H9 (cell line): ENCODE measurements at regions not wholly inside any gene's neighbourhood (a gene's known extent, or its start where the extent isn't known, plus 50 kb on each side); places are given as distances from the start of the nearest gene placed in this dataset.
A peak's percentile ranks its signal among the peaks of the same experiment; 100 is the strongest.

Source experiments
- DNase-seq: peaks from one replicate; pipeline ENCODE4 v3.0.0-alpha.2; 2017
- H2AFZ ChIP-seq: one replicate; pipeline ENCODE4 v1.6.1; 2013; ENCODE audit warnings: mild to moderate bottlenecking, low read length, control low read depth, moderate library complexity
- H2AK5ac ChIP-seq: 2 replicates; pipeline ENCODE4 v1.6.1; 2013; ENCODE audit warnings: low read length, control low read depth, mixed read lengths; ENCODE audit not compliant: insufficient read length
- H2BK120ac ChIP-seq: one replicate; pipeline ENCODE4 v1.6.1; 2013; ENCODE audit warnings: low read depth, mild to moderate bottlenecking, low read length, control low read depth, inconsistent platforms; ENCODE audit not compliant: poor library complexity, severe bottlenecking
- H2BK12ac ChIP-seq: 2 replicates; pipeline ENCODE4 v1.6.1; 2013; ENCODE audit warnings: low read length, control low read depth, mixed read lengths, low read depth; ENCODE audit not compliant: insufficient read length
- H2BK15ac ChIP-seq: 2 replicates; pipeline ENCODE4 v1.6.1; 2013; ENCODE audit warnings: low read depth, low read length, control low read depth
- H2BK20ac ChIP-seq: one replicate; pipeline ENCODE4 v1.6.1; 2013; ENCODE audit warnings: low read depth, mild to moderate bottlenecking, low read length, control low read depth, inconsistent platforms; ENCODE audit not compliant: poor library complexity, severe bottlenecking
- H2BK5ac ChIP-seq: 2 replicates; pipeline ENCODE4 v1.6.1; 2013; ENCODE audit warnings: low read length, control low read depth, mixed read lengths; ENCODE audit not compliant: insufficient read length
- H3K14ac ChIP-seq: 2 replicates; pipeline ENCODE4 v1.6.1; 2013; ENCODE audit warnings: low read length, control low read depth; ENCODE audit not compliant: insufficient read depth
- H3K18ac ChIP-seq: 2 replicates; pipeline ENCODE4 v1.6.1; 2013; ENCODE audit warnings: low read depth, mild to moderate bottlenecking, mixed read lengths, low read length, control low read depth; ENCODE audit not compliant: insufficient read length
- H3K23ac ChIP-seq: 2 replicates; pipeline ENCODE4 v1.6.1; 2013; ENCODE audit warnings: low read length, control low read depth, mixed read lengths, low read depth; ENCODE audit not compliant: insufficient read length
- H3K23me2 ChIP-seq: 2 replicates; pipeline ENCODE4 v1.6.1; 2013; ENCODE audit warnings: low read depth, mild to moderate bottlenecking, mixed read lengths, low read length, control low read depth; ENCODE audit not compliant: insufficient read length, poor library complexity, severe bottlenecking
- H3K27ac ChIP-seq: 2 replicates; pipeline ENCODE4 v1.5.1; 2013; ENCODE audit warnings: low read length, control low read depth, mixed read lengths, low read depth; ENCODE audit not compliant: insufficient read length
- H3K27me3 ChIP-seq: 2 replicates; pipeline ENCODE4 v1.6.1; 2013; ENCODE audit warnings: low read length, control low read depth, inconsistent platforms; ENCODE audit not compliant: insufficient read depth
- H3K4ac ChIP-seq: 2 replicates; pipeline ENCODE4 v1.6.1; 2013; ENCODE audit warnings: low read depth, mild to moderate bottlenecking, control low read depth, inconsistent platforms, low read length, moderate library complexity
- H3K4me1 ChIP-seq: 2 replicates; pipeline ENCODE4 v1.6.1; 2013; ENCODE audit warnings: low read length, control low read depth, inconsistent platforms; ENCODE audit not compliant: insufficient read depth
- H3K4me2 ChIP-seq: 2 replicates; pipeline ENCODE4 v1.6.1; 2013; ENCODE audit warnings: low read length, control low read depth, mixed read lengths; ENCODE audit not compliant: insufficient read length, insufficient read depth
- H3K56ac ChIP-seq: 2 replicates; pipeline ENCODE4 v1.6.1; 2013; ENCODE audit warnings: low read depth, mild to moderate bottlenecking, mixed read lengths, low read length, control low read depth; ENCODE audit not compliant: insufficient read length
- H3K79me1 ChIP-seq: 2 replicates; pipeline ENCODE4 v1.6.1; 2013; ENCODE audit warnings: low read depth, mild to moderate bottlenecking, moderate library complexity, low read length, control low read depth, inconsistent platforms; ENCODE audit not compliant: insufficient read depth, poor library complexity, severe bottlenecking
- H3K79me2 ChIP-seq: 2 replicates; pipeline ENCODE4 v1.6.1; 2013; ENCODE audit warnings: low read length, control low read depth, inconsistent platforms; ENCODE audit not compliant: insufficient read depth
- H3K9ac ChIP-seq: 2 replicates; pipeline ENCODE4 v1.6.1; 2013; ENCODE audit warnings: low read length, control low read depth, mixed read lengths; ENCODE audit not compliant: insufficient read length; ENCODE audit errors: extremely low read depth
- H3K9me3 ChIP-seq: one replicate; pipeline ENCODE4 v1.6.1; 2013; ENCODE audit warnings: low read depth, low read length, inconsistent platforms; ENCODE audit not compliant: control insufficient read depth
- H3T11ph ChIP-seq: one replicate; pipeline ENCODE4 v1.6.1; 2013; ENCODE audit warnings: mild to moderate bottlenecking, low read length, control low read depth, inconsistent platforms
- H4K20me1 ChIP-seq: one replicate; pipeline ENCODE4 v1.6.1; 2013; ENCODE audit not compliant: control insufficient read depth, insufficient read length, insufficient read depth
- H4K5ac ChIP-seq: 2 replicates; pipeline ENCODE4 v1.6.1; 2013; ENCODE audit warnings: low read depth, mild to moderate bottlenecking, mixed read lengths, low read length, control low read depth; ENCODE audit not compliant: insufficient read length
- H4K8ac ChIP-seq: replicated peaks from 2 replicates; pipeline ENCODE4 v1.6.1; 2013; ENCODE audit warnings: low read length, control low read depth, mixed read lengths, low read depth; ENCODE audit not compliant: insufficient read length
- H4K91ac ChIP-seq: 2 replicates; pipeline ENCODE4 v1.6.1; 2013; ENCODE audit warnings: low read depth, mild to moderate bottlenecking, moderate library complexity, mixed read lengths, low read length, control low read depth; ENCODE audit not compliant: insufficient read length
- H3K27ac Mint-ChIP-seq, 3 experiments: 2 replicates in 2 of 3; 3 replicates in 1 of 3; pipeline ENCODE4 v1.8.0; 2020 to 2021; ENCODE audit warnings: mixed read lengths in 3 of 3, mild to moderate bottlenecking in 1 of 3, moderate library complexity in 1 of 3
- H3K27me3 Mint-ChIP-seq: 2 replicates; pipeline ENCODE4 v1.8.0; 2021; ENCODE audit warnings: low read depth, mild to moderate bottlenecking, moderate library complexity, mixed read lengths
- H3K36me3 Mint-ChIP-seq, 3 experiments: 2 replicates in 2 of 3; 3 replicates in 1 of 3; pipeline ENCODE4 v1.8.0; 2020 to 2021; ENCODE audit warnings: low read depth in 3 of 3, mixed read lengths in 3 of 3; ENCODE audit not compliant: insufficient read depth in 1 of 3
- H3K4me1 Mint-ChIP-seq, 2 experiments: 2 replicates each; pipeline ENCODE4 v1.8.0; 2020; ENCODE audit warnings: mixed read lengths in 2 of 2
- H3K4me3 Mint-ChIP-seq, 2 experiments: 2 replicates in 1 of 2; 3 replicates in 1 of 2; pipeline ENCODE4 v1.8.0; 2020 to 2021; ENCODE audit warnings: mild to moderate bottlenecking in 2 of 2, mixed read lengths in 2 of 2, moderate library complexity in 1 of 2
- H3K9me3 Mint-ChIP-seq, 2 experiments: 2 replicates in 1 of 2; 3 replicates in 1 of 2; pipeline ENCODE4 v1.8.0; 2020; ENCODE audit warnings: mild to moderate bottlenecking in 2 of 2, mixed read lengths in 2 of 2, moderate library complexity in 1 of 2
- WGBS: extraction: QIAGEN DNeasy Blood & Tissue Kit; methylation state at CpG from one replicate; pipeline ENCODE4 v1.1.7; 2013; ENCODE audit warnings: missing lambda C conversion rate, low lambda C conversion rate, mixed read lengths; ENCODE audit not compliant: insufficient read length; ENCODE audit errors: extremely low coverage; 5-methylcytosine and 5-hydroxymethylcytosine counted together
- TF ChIP-seq, protein P1 (sequence below): fragments of 200-600 bp; sonication (generic); conservative IDR thresholded peaks from 3 replicates; pipeline ENCODE4 v1.8.0; 2021; ENCODE audit warnings: antibody characterized with exemption, mild to moderate bottlenecking

DNA sequence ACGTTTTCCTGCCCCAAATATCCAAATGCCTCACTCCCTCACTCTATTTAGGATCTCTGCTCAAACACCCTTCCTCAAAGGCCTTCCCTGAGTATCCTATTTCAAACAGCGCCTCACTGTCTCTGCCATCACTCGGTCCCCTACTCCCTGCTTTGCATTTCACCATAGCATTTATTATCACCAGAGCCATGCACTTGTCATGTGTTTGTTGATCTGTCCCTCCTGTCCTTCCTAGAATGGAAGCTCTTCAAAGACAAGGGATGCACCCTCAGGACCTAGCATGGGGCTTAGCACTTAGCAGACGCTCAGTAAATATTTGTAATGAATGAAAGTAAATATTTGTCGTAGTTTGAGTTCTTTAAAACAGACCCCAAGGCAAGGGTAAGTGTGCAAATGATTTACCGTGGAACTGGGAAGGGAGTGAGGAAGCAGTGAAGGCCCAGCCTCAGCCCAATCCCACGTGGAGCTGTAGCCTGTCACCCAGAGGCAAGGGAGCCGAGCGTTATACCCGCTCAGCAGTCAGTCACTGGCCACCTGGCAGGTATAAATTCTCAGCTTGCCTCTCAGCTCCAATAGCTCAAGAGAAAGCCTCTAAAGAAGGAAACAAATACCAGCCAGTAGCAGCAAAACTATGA lies 97.7 kb upstream of the KIF2A start:
- H4K5ac ChIP-seq = no peak overlapping the region
- no peak overlapping the region for H3K4ac ChIP-seq
- H3K9me3 ChIP-seq = no peaks in the 10 kb centered on the region
- no peaks in the 10 kb centered on the region for H3K9me3 Mint-ChIP-seq
- H4K8ac ChIP-seq = no peak overlapping the region
- H2AK5ac ChIP-seq = no peak overlapping the region
- H2BK20ac ChIP-seq = no peak overlapping the region
- H3K27ac ChIP-seq = no peak overlapping the region
- no peak overlapping the region for H3K23ac ChIP-seq
- H3K27ac Mint-ChIP-seq = peak overlapping the region in 1 of 3 experiments; percentile 33; a peak in 2 of 7 replicates
- H3K9ac ChIP-seq = no peak overlapping the region
- no peak overlapping the region for H3K14ac ChIP-seq
- no peaks in the 10 kb centered on the region for H3K36me3 Mint-ChIP-seq
- no peak overlapping the region for H2BK12ac ChIP-seq
- no peak overlapping the region for H2BK15ac ChIP-seq
- H3K23me2 ChIP-seq = no peaks in the 10 kb centered on the region
- H3K79me1 ChIP-seq = no peaks in the 10 kb centered on the region
- H3K56ac ChIP-seq = no peak overlapping the region
- no peak for DNase-seq
- no peak overlapping the region for H2AFZ ChIP-seq
- no peak overlapping the region for H4K91ac ChIP-seq
- H3T11ph ChIP-seq = no peak overlapping the region
- peaks cover 2% of the 10 kb centered on the region; the same call in 1 of the 2 replicates for H3K4me1 ChIP-seq
- no peak overlapping the region for H2BK5ac ChIP-seq
- no peaks in the 10 kb centered on the region for H3K79me2 ChIP-seq
- no peaks in the 10 kb centered on the region for H3K27me3 ChIP-seq
- H3K27me3 Mint-ChIP-seq = peaks cover 3% of the 10 kb centered on the region; the same call in 1 of the 2 replicates
- TF ChIP-seq, protein P1, sequence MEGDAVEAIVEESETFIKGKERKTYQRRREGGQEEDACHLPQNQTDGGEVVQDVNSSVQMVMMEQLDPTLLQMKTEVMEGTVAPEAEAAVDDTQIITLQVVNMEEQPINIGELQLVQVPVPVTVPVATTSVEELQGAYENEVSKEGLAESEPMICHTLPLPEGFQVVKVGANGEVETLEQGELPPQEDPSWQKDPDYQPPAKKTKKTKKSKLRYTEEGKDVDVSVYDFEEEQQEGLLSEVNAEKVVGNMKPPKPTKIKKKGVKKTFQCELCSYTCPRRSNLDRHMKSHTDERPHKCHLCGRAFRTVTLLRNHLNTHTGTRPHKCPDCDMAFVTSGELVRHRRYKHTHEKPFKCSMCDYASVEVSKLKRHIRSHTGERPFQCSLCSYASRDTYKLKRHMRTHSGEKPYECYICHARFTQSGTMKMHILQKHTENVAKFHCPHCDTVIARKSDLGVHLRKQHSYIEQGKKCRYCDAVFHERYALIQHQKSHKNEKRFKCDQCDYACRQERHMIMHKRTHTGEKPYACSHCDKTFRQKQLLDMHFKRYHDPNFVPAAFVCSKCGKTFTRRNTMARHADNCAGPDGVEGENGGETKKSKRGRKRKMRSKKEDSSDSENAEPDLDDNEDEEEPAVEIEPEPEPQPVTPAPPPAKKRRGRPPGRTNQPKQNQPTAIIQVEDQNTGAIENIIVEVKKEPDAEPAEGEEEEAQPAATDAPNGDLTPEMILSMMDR = no peak
- peaks cover 11 to 17% of the 10 kb centered on the region in 2 experiments for H3K4me1 Mint-ChIP-seq
- WGBS = no CpG with 5 or more reads among the region's 10 CpGs
- no peak overlapping the region for H3K18ac ChIP-seq
- H2BK120ac ChIP-seq = no peak overlapping the region
- no peak overlapping the region for H3K4me2 ChIP-seq
- no peak overlapping the region for H3K4me3 Mint-ChIP-seq
- H4K20me1 ChIP-seq = no peaks in the 10 kb centered on the region
